HepG2 (cell line): ENCODE measurements at regions not wholly inside any gene's neighbourhood (a gene's known extent, or its start where the extent isn't known, plus 50 kb on each side); places are given as distances from the start of the nearest gene placed in this dataset.

ENCODE experiments used
- ATAC-seq: fragments of 200-7000 bp; cut with Tn5 transposase; 3 replicates; pipeline ENCODE4 v1.9.1; 2020; ENCODE audit warnings: mild to moderate bottlenecking, moderate library complexity
- BruUV-seq: library from RNA; stranded (reverse); fragments of 400-500 nt; replicated peaks from 2 replicates; lab custom pipeline; 2021; lab: Mats Ljungman, UMichigan
- CTCF ChIA-PET: fragments of 300-600 bp; formaldehyde crosslinking; extraction: SDS; loops from one replicate; lab custom pipeline; 2021; ENCODE audit warnings: low total read pairs, inconsistent platforms, low intra/inter-chr PET ratio; lab: Yijun Ruan, JAX
- POLR2A ChIA-PET: fragments of 350-600 bp; sonication (Branson Sonifier 250); formaldehyde crosslinking; loops from one replicate; lab custom pipeline; 2020; ENCODE audit warnings: antibody characterized with exemption, inconsistent platforms; lab: Yijun Ruan, JAX
- DNase-seq: peaks from one replicate; pipeline ENCODE4 v3.0.0-alpha.2; 2015; ENCODE audit warnings: low spot score
- FAIRE-seq: peaks from 3 replicates; lab custom pipeline; 2011; peaks lifted over from hg19 to GRCh38; lab: Jason Lieb, UNC
- H2AFZ ChIP-seq: one replicate; pipeline ENCODE4 v1.6.1; 2011; ENCODE audit warnings: low read length, inconsistent platforms
- H3K27ac ChIP-seq: fragments of 300-600 bp; 3 replicates; pipeline ENCODE4 v1.8.0; 2011; ENCODE audit warnings: mixed run types, mild to moderate bottlenecking, mixed read lengths, low read length, inconsistent platforms; ENCODE audit not compliant: insufficient read depth; ENCODE audit errors: extremely low read length
- H3K27me3 ChIP-seq, 2 experiments: fragments of 200-600 bp in 1 of 2; 2 replicates in 1 of 2; 3 replicates in 1 of 2; pipeline versions ENCODE4 v1.6.0 to v1.8.0; 2011; ENCODE audit warnings: low read length in 2 of 2, mild to moderate bottlenecking in 2 of 2, moderate library complexity in 2 of 2, inconsistent platforms in 1 of 2; ENCODE audit not compliant: insufficient read depth in 2 of 2, control insufficient read depth in 1 of 2
- H3K36me3 ChIP-seq, 2 experiments: fragments of 200-600 bp in 1 of 2; replicated peaks in 1 of 2; 2 replicates in 1 of 2; 3 replicates in 1 of 2; pipeline versions ENCODE4 v1.5.1 to v1.8.0; 2011; ENCODE audit warnings: low read length in 2 of 2, inconsistent platforms in 1 of 2; ENCODE audit not compliant: insufficient read depth in 2 of 2, control insufficient read depth in 1 of 2
- H3K4me1 ChIP-seq: 2 replicates; pipeline ENCODE4 v1.5.1; 2012; ENCODE audit warnings: low read length, inconsistent platforms; ENCODE audit not compliant: insufficient read depth
- H3K4me2 ChIP-seq: 2 replicates; pipeline ENCODE4 v1.6.0; 2011; ENCODE audit warnings: low read depth, low read length, inconsistent platforms
- H3K4me3 ChIP-seq, 3 experiments: fragments of 200-600 bp in 1 of 3; sonication (generic), shearing (Covaris generic) in 1 of 3; replicated peaks in 1 of 3; 2 replicates each; pipeline ENCODE4 v1.5.1; 2011 to 2016; ENCODE audit warnings: low read length in 3 of 3, inconsistent platforms in 2 of 3, low read depth in 2 of 3, mild to moderate bottlenecking in 2 of 3, control low read depth in 1 of 3, mixed read lengths in 1 of 3; ENCODE audit not compliant: insufficient read depth in 1 of 3
- H3K79me2 ChIP-seq: one replicate; pipeline ENCODE4 v1.6.1; 2011; ENCODE audit warnings: low read length, inconsistent platforms; ENCODE audit not compliant: insufficient read depth
- H3K9ac ChIP-seq: 2 replicates; pipeline ENCODE4 v1.6.0; 2011; ENCODE audit warnings: mild to moderate bottlenecking, low read depth, low read length, inconsistent platforms; ENCODE audit not compliant: insufficient read depth
- H3K9me3 ChIP-seq: 2 replicates; pipeline ENCODE4 v1.5.1; 2012; ENCODE audit warnings: mild to moderate bottlenecking, low read length
- H4K20me1 ChIP-seq: 2 replicates; pipeline ENCODE4 v1.6.0; 2011; ENCODE audit warnings: inconsistent platforms, mild to moderate bottlenecking, low read length, moderate library complexity; ENCODE audit not compliant: insufficient read depth
- GATA4 ChIP-seq: sonication (generic); IDR thresholded peaks from 2 replicates; pipeline ENCODE4 v1.6.1; 2016; ENCODE audit warnings: antibody characterized with exemption, low read depth, borderline replicate concordance
- HOXA7 ChIP-seq: sonication (generic); formaldehyde crosslinking; IDR thresholded peaks from 2 replicates; pipeline ENCODE4 v1.8.1; 2022; ENCODE audit warnings: mild to moderate bottlenecking, missing genetic modification reagents, moderate library complexity
- MAZ ChIP-seq, 2 experiments: sonication (generic) in 1 of 2; formaldehyde crosslinking in 1 of 2; IDR thresholded peaks; 2 replicates each; pipeline versions ENCODE4 v1.5.0 to v1.6.1; 2012 to 2020; ENCODE audit warnings: low read depth in 2 of 2, mild to moderate bottlenecking in 2 of 2, borderline replicate concordance in 1 of 2, improper control_type of control experiment in 1 of 2, low read length in 1 of 2, missing genetic modification reagents in 1 of 2, moderate library complexity in 1 of 2
- NCOA5 ChIP-seq: sonication (generic); formaldehyde crosslinking; IDR thresholded peaks from 2 replicates; pipeline ENCODE4 v1.4.0; 2020; ENCODE audit warnings: missing genetic modification reagents
- NR3C1 ChIP-seq: sonication (generic); formaldehyde crosslinking; IDR thresholded peaks from 2 replicates; pipeline ENCODE4 v1.4.0; 2020; ENCODE audit warnings: missing genetic modification reagents
- STAT5B ChIP-seq: sonication (generic); formaldehyde crosslinking; IDR thresholded peaks from 2 replicates; pipeline ENCODE4 v1.4.0; 2020; ENCODE audit warnings: missing genetic modification reagents
- ZNF235 ChIP-seq: sonication (generic); formaldehyde crosslinking; IDR thresholded peaks from 2 replicates; pipeline ENCODE4 v1.8.1; 2023; ENCODE audit warnings: mild to moderate bottlenecking, missing genetic modification reagents, borderline replicate concordance
- ZNF343 ChIP-seq: sonication (generic); formaldehyde crosslinking; IDR thresholded peaks from 2 replicates; pipeline ENCODE4 v1.4.0; 2020; ENCODE audit warnings: mild to moderate bottlenecking, missing genetic modification reagents
- WGBS: methylation state at CpG from one replicate; pipeline ENCODE4 v1.1.6; 2017; ENCODE audit warnings: low lambda C conversion rate; 5-methylcytosine and 5-hydroxymethylcytosine counted together
- in situ Hi-C: cut with HindIII; loops from 2 replicates; pipeline ENCODE4 v1.10.0; 2017; ENCODE audit warnings: low pct_unique_long_range_greater_than_20kb; ENCODE audit not compliant: extremely low pct_ligation_motif_present
- intact Hi-C: fragments of 100-400 bp; cut with micrococcal nuclease; formaldehyde crosslinking; loops from one replicate; pipeline ENCODE4 v1.10.0; 2022; ENCODE audit not compliant: unreplicated experiment
- TF ChIP-seq, protein P1 (sequence below): sonication (generic); formaldehyde crosslinking; IDR thresholded peaks from 2 replicates; pipeline ENCODE4 v1.4.0; 2020; ENCODE audit warnings: missing genetic modification reagents, borderline replicate concordance
- TF ChIP-seq, protein P2 (sequence below): conservative IDR thresholded peaks from 2 replicates; pipeline ENCODE4 v1.6.1; 2018; ENCODE audit warnings: missing genetic modification reagents
- TF ChIP-seq, protein P3 (sequence below): IDR thresholded peaks from 2 replicates; pipeline ENCODE4 v1.6.1; 2018; ENCODE audit warnings: missing genetic modification reagents
- TF ChIP-seq, protein P4 (sequence below): sonication (generic); formaldehyde crosslinking; conservative IDR thresholded peaks from 2 replicates; pipeline ENCODE4 v1.8.0; 2022; ENCODE audit warnings: mild to moderate bottlenecking, moderate library complexity, missing genetic modification reagents

DNA sequence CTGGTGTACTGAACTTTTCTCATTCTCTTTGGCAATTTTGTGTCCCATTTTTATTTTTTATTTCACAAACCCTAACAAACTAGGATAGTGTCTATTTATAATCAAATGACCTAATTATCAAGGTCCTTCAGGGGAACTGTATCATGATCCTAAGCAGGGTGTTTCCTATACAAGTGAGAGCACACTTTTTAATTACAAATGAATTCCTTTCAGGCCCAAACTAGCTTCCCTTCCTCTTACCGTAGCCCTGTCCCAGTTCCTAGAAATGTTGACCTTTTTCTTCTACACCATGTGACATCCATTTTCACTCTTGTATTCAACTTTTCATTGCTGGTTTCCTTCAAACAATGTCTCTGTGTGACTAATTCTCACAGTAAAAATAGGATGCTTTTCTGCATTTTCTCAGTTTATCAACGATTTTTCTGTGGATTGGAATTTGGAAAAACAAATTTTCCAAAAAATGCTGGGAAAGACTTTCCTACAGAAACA, 411.4 kb downstream of the CCDC91 start:
- Histone ChIP-seq H3K4me3 (no peak overlapping the region), H3K4me1 (no peaks in the 10 kb centered on the region), H4K20me1 (no peaks in the 10 kb centered on the region), H3K27ac (no peak overlapping the region), H3K36me3 (no peaks in the 10 kb centered on the region), H3K27me3 (no peaks in the 10 kb centered on the region), H3K4me2 (no peak overlapping the region), H3K9ac (no peak overlapping the region), H3K9me3 (peaks cover 1% of the 10 kb centered on the region), H2AFZ (no peak overlapping the region)
- intact Hi-C loops = no loop called here
- WGBS = under 1% methylated on average over 2 of the region's 2 CpGs
- no TSS peak for BruUV-seq
- POLR2A ChIA-PET = no interaction called here
- no peak for DNase-seq
- no peak for TF ChIP-seq STAT5B (CRISPR knock-in tag)
- TF ChIP-seq HOXA7 = no peak
- TF ChIP-seq, protein P1, sequence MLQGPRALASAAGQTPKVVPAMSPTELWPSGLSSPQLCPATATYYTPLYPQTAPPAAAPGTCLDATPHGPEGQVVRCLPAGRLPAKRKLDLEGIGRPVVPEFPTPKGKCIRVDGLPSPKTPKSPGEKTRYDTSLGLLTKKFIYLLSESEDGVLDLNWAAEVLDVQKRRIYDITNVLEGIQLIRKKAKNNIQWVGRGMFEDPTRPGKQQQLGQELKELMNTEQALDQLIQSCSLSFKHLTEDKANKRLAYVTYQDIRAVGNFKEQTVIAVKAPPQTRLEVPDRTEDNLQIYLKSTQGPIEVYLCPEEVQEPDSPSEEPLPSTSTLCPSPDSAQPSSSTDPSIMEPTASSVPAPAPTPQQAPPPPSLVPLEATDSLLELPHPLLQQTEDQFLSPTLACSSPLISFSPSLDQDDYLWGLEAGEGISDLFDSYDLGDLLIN = no peak
- TF ChIP-seq, all 625 proteins: peak for 0
- FAIRE-seq (no peak), ATAC-seq (no peak)
- H3K79me2 ChIP-seq = no peaks in the 10 kb centered on the region
- CTCF ChIA-PET = no interaction called here
- in situ Hi-C loops = no loop called here

DNA sequence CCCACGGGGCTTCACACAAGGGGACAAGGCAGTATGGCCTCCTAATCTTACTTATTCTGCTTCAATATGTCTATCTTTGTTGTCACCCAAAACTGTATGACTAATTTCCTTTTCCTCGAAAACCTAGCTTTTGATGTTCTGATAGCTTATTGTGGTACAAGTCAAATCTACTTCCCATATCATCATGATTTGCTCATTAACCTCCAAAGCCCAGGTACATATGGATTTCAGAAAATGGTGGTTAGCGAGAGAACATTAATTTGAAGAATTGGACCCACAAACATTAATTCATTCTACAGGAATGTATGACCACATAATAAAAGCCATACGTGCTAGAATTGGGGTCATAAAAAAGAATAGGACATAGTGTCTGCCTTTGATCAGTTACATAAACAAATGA, 412.5 kb downstream of the CCDC91 start:
- H4K20me1 ChIP-seq = no peaks in the 10 kb centered on the region
- no peak overlapping the region for H2AFZ ChIP-seq
- ChIA-PET POLR2A (no interaction called here), CTCF (no interaction called here)
- FAIRE-seq (no peak), ATAC-seq (no peak), DNase-seq (no peak)
- no peaks in the 10 kb centered on the region for H3K4me1 ChIP-seq
- in situ Hi-C loops (no loop called here), intact Hi-C loops (no loop called here)
- 11% methylated on average over 4 of the region's 4 CpGs for WGBS
- H3K27ac ChIP-seq = no peak overlapping the region
- no peak overlapping the region for H3K4me2 ChIP-seq
- H3K27me3 ChIP-seq = no peaks in the 10 kb centered on the region
- H3K9ac ChIP-seq = no peak overlapping the region
- no peaks in the 10 kb centered on the region for H3K36me3 ChIP-seq
- no peaks in the 10 kb centered on the region for H3K79me2 ChIP-seq
- peaks cover 13% of the 10 kb centered on the region for H3K9me3 ChIP-seq
- no TSS peak for BruUV-seq
- H3K4me3 ChIP-seq = no peak overlapping the region
- TF ChIP-seq, protein P2, sequence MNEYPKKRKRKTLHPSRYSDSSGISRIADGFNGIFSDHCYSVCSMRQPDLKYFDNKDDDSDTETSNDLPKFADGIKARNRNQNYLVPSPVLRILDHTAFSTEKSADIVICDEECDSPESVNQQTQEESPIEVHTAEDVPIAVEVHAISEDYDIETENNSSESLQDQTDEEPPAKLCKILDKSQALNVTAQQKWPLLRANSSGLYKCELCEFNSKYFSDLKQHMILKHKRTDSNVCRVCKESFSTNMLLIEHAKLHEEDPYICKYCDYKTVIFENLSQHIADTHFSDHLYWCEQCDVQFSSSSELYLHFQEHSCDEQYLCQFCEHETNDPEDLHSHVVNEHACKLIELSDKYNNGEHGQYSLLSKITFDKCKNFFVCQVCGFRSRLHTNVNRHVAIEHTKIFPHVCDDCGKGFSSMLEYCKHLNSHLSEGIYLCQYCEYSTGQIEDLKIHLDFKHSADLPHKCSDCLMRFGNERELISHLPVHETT (CRISPR knock-in tag) = no peak
- TF ChIP-seq, protein P3, sequence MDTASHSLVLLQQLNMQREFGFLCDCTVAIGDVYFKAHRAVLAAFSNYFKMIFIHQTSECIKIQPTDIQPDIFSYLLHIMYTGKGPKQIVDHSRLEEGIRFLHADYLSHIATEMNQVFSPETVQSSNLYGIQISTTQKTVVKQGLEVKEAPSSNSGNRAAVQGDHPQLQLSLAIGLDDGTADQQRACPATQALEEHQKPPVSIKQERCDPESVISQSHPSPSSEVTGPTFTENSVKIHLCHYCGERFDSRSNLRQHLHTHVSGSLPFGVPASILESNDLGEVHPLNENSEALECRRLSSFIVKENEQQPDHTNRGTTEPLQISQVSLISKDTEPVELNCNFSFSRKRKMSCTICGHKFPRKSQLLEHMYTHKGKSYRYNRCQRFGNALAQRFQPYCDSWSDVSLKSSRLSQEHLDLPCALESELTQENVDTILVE = no peak
- no peak for TF ChIP-seq ZNF343 (CRISPR knock-in tag)
- no peak for TF ChIP-seq NR3C1 (CRISPR knock-in tag)
- no peak for TF ChIP-seq GATA4
- no peak for TF ChIP-seq ZNF235
- no peak for TF ChIP-seq NCOA5 (CRISPR knock-in tag)
- TF ChIP-seq MAZ (IDR thresholded peaks at IDR 0.05; ENCODE audit: borderline replicate concordance, low read depth, low read length) = no peak
- TF ChIP-seq MAZ (CRISPR knock-in tag; IDR thresholded peaks at IDR 0.05; ENCODE audit: low read depth) = no peak
- TF ChIP-seq, protein P4, sequence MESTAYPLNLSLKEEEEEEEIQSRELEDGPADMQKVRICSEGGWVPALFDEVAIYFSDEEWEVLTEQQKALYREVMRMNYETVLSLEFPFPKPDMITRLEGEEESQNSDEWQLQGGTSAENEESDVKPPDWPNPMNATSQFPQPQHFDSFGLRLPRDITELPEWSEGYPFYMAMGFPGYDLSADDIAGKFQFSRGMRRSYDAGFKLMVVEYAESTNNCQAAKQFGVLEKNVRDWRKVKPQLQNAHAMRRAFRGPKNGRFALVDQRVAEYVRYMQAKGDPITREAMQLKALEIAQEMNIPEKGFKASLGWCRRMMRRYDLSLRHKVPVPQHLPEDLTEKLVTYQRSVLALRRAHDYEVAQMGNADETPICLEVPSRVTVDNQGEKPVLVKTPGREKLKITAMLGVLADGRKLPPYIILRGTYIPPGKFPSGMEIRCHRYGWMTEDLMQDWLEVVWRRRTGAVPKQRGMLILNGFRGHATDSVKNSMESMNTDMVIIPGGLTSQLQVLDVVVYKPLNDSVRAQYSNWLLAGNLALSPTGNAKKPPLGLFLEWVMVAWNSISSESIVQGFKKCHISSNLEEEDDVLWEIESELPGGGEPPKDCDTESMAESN (CRISPR knock-in tag) = no peak
